IMR-90 (cell line): ENCODE measurements at regions not wholly inside any gene's neighbourhood (a gene's known extent, or its start where the extent isn't known, plus 50 kb on each side); places are given as distances from the start of the nearest gene placed in this dataset.

Experiments
- CEBPB ChIP-seq: IDR thresholded peaks from 2 replicates; pipeline ENCODE4 v1.6.1; 2012; ENCODE audit warnings: low read depth, low read length, improper control_type of control experiment
- CHD1 ChIP-seq: IDR thresholded peaks from 2 replicates; pipeline ENCODE4 v1.6.1; 2012; ENCODE audit warnings: low read depth, low read length, improper control_type of control experiment
- MXI1 ChIP-seq: IDR thresholded peaks from 2 replicates; pipeline ENCODE4 v1.6.1; 2012; ENCODE audit warnings: low read depth, mild to moderate bottlenecking, low read length, moderate library complexity, borderline replicate concordance
- NFE2L2 ChIP-seq: fragments of 150-350 bp; IDR thresholded peaks from 2 replicates; pipeline ENCODE4 v1.6.1; 2016; ENCODE audit warnings: low read depth, mild to moderate bottlenecking, low read length
- POLR2A ChIP-seq: IDR thresholded peaks from 2 replicates; pipeline ENCODE4 v1.6.1; 2012; ENCODE audit warnings: mild to moderate bottlenecking, low read depth, low read length
- RAD21 ChIP-seq: IDR thresholded peaks from 2 replicates; pipeline ENCODE4 v1.6.1; 2012; ENCODE audit warnings: low read length, improper control_type of control experiment
- RCOR1 ChIP-seq: IDR thresholded peaks from 2 replicates; pipeline ENCODE4 v1.6.1; 2012; ENCODE audit warnings: mild to moderate bottlenecking, low read length, improper control_type of control experiment; ENCODE audit not compliant: insufficient replicate concordance
- RFX5 ChIP-seq: IDR thresholded peaks from 2 replicates; pipeline ENCODE4 v1.8.0; 2012; ENCODE audit warnings: low read depth, mild to moderate bottlenecking, low read length, moderate library complexity
- SMC3 ChIP-seq: fragments of 150-350 bp; IDR thresholded peaks from 2 replicates; pipeline ENCODE4 v1.6.1; 2016; ENCODE audit warnings: low read depth, mild to moderate bottlenecking, antibody characterized with exemption, low read length, moderate library complexity
- USF2 ChIP-seq: fragments of 150-350 bp; IDR thresholded peaks from 2 replicates; pipeline ENCODE4 v1.6.1; 2017; ENCODE audit warnings: mild to moderate bottlenecking, antibody characterized with exemption, low read length, low read depth
- TF ChIP-seq, protein P1 (sequence below): conservative IDR thresholded peaks from 2 replicates; pipeline ENCODE4 v1.5.1; 2012; ENCODE audit warnings: mild to moderate bottlenecking, low read depth, low read length, improper control_type of control experiment

DNA sequence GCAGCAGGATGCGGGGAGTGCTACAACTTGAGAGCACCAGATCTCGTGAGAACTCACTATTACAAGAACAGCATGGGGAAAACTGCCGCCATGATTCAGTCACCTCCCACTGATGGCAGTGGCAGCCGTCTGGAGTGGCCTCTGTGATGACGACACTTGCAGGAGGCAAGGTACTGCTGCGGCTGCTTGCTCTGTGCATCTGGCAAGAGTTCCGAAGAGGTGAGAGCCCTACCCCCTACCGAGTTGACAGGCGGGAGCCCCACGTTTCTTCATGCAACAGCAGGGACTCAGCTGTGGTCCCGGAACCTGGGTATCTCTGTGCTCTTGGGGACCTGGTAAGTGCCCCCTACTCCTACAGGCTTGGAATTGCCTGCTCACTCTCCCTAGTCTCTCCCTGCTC lies 1672.7 kb upstream of the TMEFF2 start:
- TF ChIP-seq, protein P1, sequence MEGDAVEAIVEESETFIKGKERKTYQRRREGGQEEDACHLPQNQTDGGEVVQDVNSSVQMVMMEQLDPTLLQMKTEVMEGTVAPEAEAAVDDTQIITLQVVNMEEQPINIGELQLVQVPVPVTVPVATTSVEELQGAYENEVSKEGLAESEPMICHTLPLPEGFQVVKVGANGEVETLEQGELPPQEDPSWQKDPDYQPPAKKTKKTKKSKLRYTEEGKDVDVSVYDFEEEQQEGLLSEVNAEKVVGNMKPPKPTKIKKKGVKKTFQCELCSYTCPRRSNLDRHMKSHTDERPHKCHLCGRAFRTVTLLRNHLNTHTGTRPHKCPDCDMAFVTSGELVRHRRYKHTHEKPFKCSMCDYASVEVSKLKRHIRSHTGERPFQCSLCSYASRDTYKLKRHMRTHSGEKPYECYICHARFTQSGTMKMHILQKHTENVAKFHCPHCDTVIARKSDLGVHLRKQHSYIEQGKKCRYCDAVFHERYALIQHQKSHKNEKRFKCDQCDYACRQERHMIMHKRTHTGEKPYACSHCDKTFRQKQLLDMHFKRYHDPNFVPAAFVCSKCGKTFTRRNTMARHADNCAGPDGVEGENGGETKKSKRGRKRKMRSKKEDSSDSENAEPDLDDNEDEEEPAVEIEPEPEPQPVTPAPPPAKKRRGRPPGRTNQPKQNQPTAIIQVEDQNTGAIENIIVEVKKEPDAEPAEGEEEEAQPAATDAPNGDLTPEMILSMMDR, result no peak
- no peak for TF ChIP-seq USF2
- no peak for TF ChIP-seq RCOR1
- no peak for TF ChIP-seq POLR2A
- no peak for TF ChIP-seq SMC3
- TF ChIP-seq NFE2L2, result no peak
- no peak for TF ChIP-seq RAD21
- TF ChIP-seq CEBPB, result no peak
- no peak for TF ChIP-seq CHD1
- TF ChIP-seq RFX5, result no peak
- no peak for TF ChIP-seq MXI1
